ENCODE measurements at regions not wholly inside any gene's neighbourhood (a gene's known extent, or its start where the extent isn't known, plus 50 kb on each side); places are given as distances from the start of the nearest gene placed in this dataset.
A peak's percentile ranks its signal among the peaks of the same experiment; 100 is the strongest.

- Histone ChIP-seq H3K36me3 (ENCODE audit: control insufficient read depth, insufficient read depth, low read length) (no peaks in the 10 kb centered on the region), H3K4me3 (ENCODE audit: low read depth, low read length) (no peak overlapping the region), H3K4me1 (ENCODE audit: control insufficient read depth, insufficient read depth, low read length) (no peaks in the 10 kb centered on the region), H3K9me3 (ENCODE audit: control insufficient read depth, insufficient read depth, low read length) (no peaks in the 10 kb centered on the region), H3K27ac (ENCODE audit: low read depth, low read length) (no peak overlapping the region), H3K27me3 (ENCODE audit: control insufficient read depth, insufficient read depth, low read length) (no peaks in the 10 kb centered on the region)
- no peak for DNase-seq (ENCODE audit: low read depth in 4 of 6, low spot score in 6 of 6)
- WGBS (ENCODE audit: insufficient coverage) = 81% methylated on average over 3 of the region's 4 CpGs
Observed at GRCh38 chr15:97836003-97836402, 124.5 kb upstream of the ARRDC4 start.

GRCh38 chr15:97837896-97838295 lies 122.6 kb upstream of the ARRDC4 start:
- H3K4me3 ChIP-seq (ENCODE audit: low read depth, low read length) = no peak overlapping the region
- H3K27ac ChIP-seq (ENCODE audit: low read depth, low read length) = no peak overlapping the region
- no peaks in the 10 kb centered on the region for H3K9me3 ChIP-seq (ENCODE audit: control insufficient read depth, insufficient read depth, low read length)
- DNase-seq (ENCODE audit: low read depth in 4 of 6, low spot score in 6 of 6) = peak in 2 of 6 donors; percentile 26 to 63
- no peaks in the 10 kb centered on the region for H3K4me1 ChIP-seq (ENCODE audit: control insufficient read depth, insufficient read depth, low read length)
- WGBS (ENCODE audit: insufficient coverage) = 48% methylated on average over 4 of the region's 5 CpGs
- H3K27me3 ChIP-seq (ENCODE audit: control insufficient read depth, insufficient read depth, low read length) = no peaks in the 10 kb centered on the region
- H3K36me3 ChIP-seq (ENCODE audit: control insufficient read depth, insufficient read depth, low read length) = no peaks in the 10 kb centered on the region

GRCh38 chr15:97838606-97839210 lies 121.8 kb upstream of the ARRDC4 start:
- DNase-seq (ENCODE audit: low read depth in 4 of 6, low spot score in 6 of 6) = peak in 1 of 6 donors; percentile 70
- Histone ChIP-seq H3K27ac (ENCODE audit: low read depth, low read length) (no peak overlapping the region), H3K36me3 (ENCODE audit: control insufficient read depth, insufficient read depth, low read length) (no peaks in the 10 kb centered on the region), H3K27me3 (ENCODE audit: control insufficient read depth, insufficient read depth, low read length) (no peaks in the 10 kb centered on the region), H3K4me3 (ENCODE audit: low read depth, low read length) (no peak overlapping the region), H3K9me3 (ENCODE audit: control insufficient read depth, insufficient read depth, low read length) (no peaks in the 10 kb centered on the region), H3K4me1 (ENCODE audit: control insufficient read depth, insufficient read depth, low read length) (no peaks in the 10 kb centered on the region)
- WGBS (ENCODE audit: insufficient coverage) = 46% methylated on average over 3 of the region's 16 CpGs

- Histone ChIP-seq H3K27me3 (ENCODE audit: control insufficient read depth, insufficient read depth, low read length) (no peaks in the 10 kb centered on the region), H3K4me1 (ENCODE audit: control insufficient read depth, insufficient read depth, low read length) (no peaks in the 10 kb centered on the region), H3K27ac (ENCODE audit: low read depth, low read length) (no peak overlapping the region), H3K4me3 (ENCODE audit: low read depth, low read length) (no peak overlapping the region), H3K9me3 (ENCODE audit: control insufficient read depth, insufficient read depth, low read length) (no peaks in the 10 kb centered on the region), H3K36me3 (ENCODE audit: control insufficient read depth, insufficient read depth, low read length) (no peaks in the 10 kb centered on the region)
- WGBS (ENCODE audit: insufficient coverage) = no CpG with 5 or more reads among the region's 2 CpGs
- DNase-seq (ENCODE audit: low read depth in 4 of 6, low spot score in 6 of 6) = no peak
Observed at GRCh38 chr15:97840501-97840900, 120.0 kb upstream of the ARRDC4 start.

GRCh38 chr15:97841558-97841957 lies 118.9 kb upstream of the ARRDC4 start:
- no peak overlapping the region for H3K4me3 ChIP-seq (ENCODE audit: low read depth, low read length)
- no CpG with 5 or more reads among the region's 3 CpGs for WGBS (ENCODE audit: insufficient coverage)

GRCh38 chr15:97849183-97849582 lies 111.3 kb upstream of the ARRDC4 start:
- Histone ChIP-seq H3K4me1 (ENCODE audit: control insufficient read depth, insufficient read depth, low read length) (no peaks in the 10 kb centered on the region), H3K36me3 (ENCODE audit: control insufficient read depth, insufficient read depth, low read length) (no peaks in the 10 kb centered on the region), H3K4me3 (ENCODE audit: low read depth, low read length) (no peak overlapping the region), H3K27ac (ENCODE audit: low read depth, low read length) (no peak overlapping the region), H3K27me3 (ENCODE audit: control insufficient read depth, insufficient read depth, low read length) (no peaks in the 10 kb centered on the region), H3K9me3 (ENCODE audit: control insufficient read depth, insufficient read depth, low read length) (no peaks in the 10 kb centered on the region)
- no peak for DNase-seq (ENCODE audit: low read depth in 4 of 6, low spot score in 6 of 6)
- WGBS (ENCODE audit: insufficient coverage) = 88% methylated on average over 2 of the region's 6 CpGs

More at GRCh38 chr15:97841558-97841957, 118.9 kb upstream of the ARRDC4 start:
- H3K9me3 ChIP-seq (ENCODE audit: control insufficient read depth, insufficient read depth, low read length) = no peaks in the 10 kb centered on the region
- H3K27ac ChIP-seq (ENCODE audit: low read depth, low read length) = no peak overlapping the region
- no peak for DNase-seq (ENCODE audit: low read depth in 4 of 6, low spot score in 6 of 6)
- no peaks in the 10 kb centered on the region for H3K27me3 ChIP-seq (ENCODE audit: control insufficient read depth, insufficient read depth, low read length)
- H3K36me3 ChIP-seq (ENCODE audit: control insufficient read depth, insufficient read depth, low read length) = no peaks in the 10 kb centered on the region
- no peaks in the 10 kb centered on the region for H3K4me1 ChIP-seq (ENCODE audit: control insufficient read depth, insufficient read depth, low read length)

- Histone ChIP-seq H3K27ac (ENCODE audit: low read depth, low read length) (no peak overlapping the region), H3K36me3 (ENCODE audit: control insufficient read depth, insufficient read depth, low read length) (no peaks in the 10 kb centered on the region), H3K27me3 (ENCODE audit: control insufficient read depth, insufficient read depth, low read length) (no peaks in the 10 kb centered on the region), H3K4me1 (ENCODE audit: control insufficient read depth, insufficient read depth, low read length) (no peaks in the 10 kb centered on the region), H3K4me3 (ENCODE audit: low read depth, low read length) (no peak overlapping the region), H3K9me3 (ENCODE audit: control insufficient read depth, insufficient read depth, low read length) (peaks cover 2% of the 10 kb centered on the region)
- peak in 2 of 6 donors; percentile 43 to 52 for DNase-seq (ENCODE audit: low read depth in 4 of 6, low spot score in 6 of 6)
- WGBS (ENCODE audit: insufficient coverage) = no CpG with 5 or more reads among the region's 2 CpGs
Observed at GRCh38 chr15:97858296-97858695, 102.2 kb upstream of the ARRDC4 start.

GRCh38 chr15:97861529-97862260 lies 98.8 kb upstream of the ARRDC4 start:
- Histone ChIP-seq H3K9me3 (ENCODE audit: control insufficient read depth, insufficient read depth, low read length) (peaks cover 2% of the 10 kb centered on the region), H3K36me3 (ENCODE audit: control insufficient read depth, insufficient read depth, low read length) (no peaks in the 10 kb centered on the region), H3K27me3 (ENCODE audit: control insufficient read depth, insufficient read depth, low read length) (no peaks in the 10 kb centered on the region), H3K27ac (ENCODE audit: low read depth, low read length) (no peak overlapping the region), H3K4me1 (ENCODE audit: control insufficient read depth, insufficient read depth, low read length) (no peaks in the 10 kb centered on the region), H3K4me3 (ENCODE audit: low read depth, low read length) (no peak overlapping the region)
- WGBS (ENCODE audit: insufficient coverage) = no CpG with 5 or more reads among the region's 2 CpGs
- DNase-seq (ENCODE audit: low read depth in 4 of 6, low spot score in 6 of 6) = no peak

GRCh38 chr15:97866959-97867358 lies 93.5 kb upstream of the ARRDC4 start:
- WGBS (ENCODE audit: insufficient coverage) = 71% methylated on average over 9 of the region's 9 CpGs
- Histone ChIP-seq H3K36me3 (ENCODE audit: control insufficient read depth, insufficient read depth, low read length) (no peaks in the 10 kb centered on the region), H3K27ac (ENCODE audit: low read depth, low read length) (no peak overlapping the region), H3K27me3 (ENCODE audit: control insufficient read depth, insufficient read depth, low read length) (no peaks in the 10 kb centered on the region), H3K9me3 (ENCODE audit: control insufficient read depth, insufficient read depth, low read length) (peaks cover 2% of the 10 kb centered on the region), H3K4me1 (ENCODE audit: control insufficient read depth, insufficient read depth, low read length) (peaks cover 4% of the 10 kb centered on the region), H3K4me3 (ENCODE audit: low read depth, low read length) (no peak overlapping the region)
- DNase-seq (ENCODE audit: low read depth in 4 of 6, low spot score in 6 of 6) = peak in 2 of 6 donors; percentile 55 to 83

- H3K4me3 ChIP-seq (ENCODE audit: low read depth, low read length) = no peak overlapping the region
- H3K36me3 ChIP-seq (ENCODE audit: control insufficient read depth, insufficient read depth, low read length) = no peaks in the 10 kb centered on the region
- peaks cover 4% of the 10 kb centered on the region for H3K4me1 ChIP-seq (ENCODE audit: control insufficient read depth, insufficient read depth, low read length)
- 77% methylated on average over 3 of the region's 4 CpGs for WGBS (ENCODE audit: insufficient coverage)
- DNase-seq (ENCODE audit: low read depth in 4 of 6, low spot score in 6 of 6) = no peak
- H3K27me3 ChIP-seq (ENCODE audit: control insufficient read depth, insufficient read depth, low read length) = no peaks in the 10 kb centered on the region
- no peak overlapping the region for H3K27ac ChIP-seq (ENCODE audit: low read depth, low read length)
- no peaks in the 10 kb centered on the region for H3K9me3 ChIP-seq (ENCODE audit: control insufficient read depth, insufficient read depth, low read length)
Observed at GRCh38 chr15:97867870-97868269, 92.6 kb upstream of the ARRDC4 start.

Measured in spinal cord (tissue), 9 donors.